ENCODE measurements at regions not wholly inside any gene's neighbourhood (a gene's known extent, or its start where the extent isn't known, plus 50 kb on each side); places are given as distances from the start of the nearest gene placed in this dataset.
"Not testable (repeated sequence)": the region's sequence is repeated elsewhere in the genome, so short reads cannot be mapped to it uniquely, and the experiment has no call there.

GRCh38 chr10:109261231-109261630, 662.1 kb downstream of the XPNPEP1 start:
- no peak overlapping the region for H2AFZ ChIP-seq (ENCODE audit: low read length, unreplicated experiment)
- no peaks in the 10 kb centered on the region for H3K79me2 ChIP-seq (ENCODE audit: control insufficient read depth, insufficient read depth, low read length, unreplicated experiment)
- no peak overlapping the region for H3K4me3 ChIP-seq (ENCODE audit: low read depth, low read length)
- no peak overlapping the region for H3K27ac ChIP-seq (ENCODE audit: low read depth, low read length)
- H3K4me1 ChIP-seq (ENCODE audit: control insufficient read depth, insufficient read depth, low read length, unreplicated experiment): peaks cover 12% of the 10 kb centered on the region
- H3K36me3 ChIP-seq (ENCODE audit: insufficient read depth, low read length): no peaks in the 10 kb centered on the region
- H3K27me3 ChIP-seq (ENCODE audit: insufficient read depth, low read length): no peaks in the 10 kb centered on the region

DNA sequence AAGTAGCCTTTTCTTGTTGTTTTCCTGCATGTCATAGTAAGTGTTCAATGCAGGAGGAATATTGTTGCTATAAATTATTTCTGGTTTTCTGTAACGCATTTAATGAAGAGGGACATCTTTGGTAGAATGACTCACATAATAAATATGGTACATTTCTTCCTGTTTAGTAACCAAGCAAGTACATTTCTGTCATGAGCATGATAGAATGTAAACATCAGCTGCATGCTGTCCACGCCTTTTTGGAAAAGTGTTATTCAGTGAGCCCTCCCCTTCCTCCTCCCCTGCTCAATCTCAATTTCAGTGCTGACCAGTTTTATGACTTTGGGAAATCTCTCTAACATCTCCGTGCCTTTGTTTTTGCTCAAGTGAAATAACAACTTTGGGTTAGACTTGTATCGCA, 664.0 kb downstream of the XPNPEP1 start:
- Histone ChIP-seq H3K27me3 (ENCODE audit: insufficient read depth, low read length) (no peaks in the 10 kb centered on the region), H2AFZ (ENCODE audit: low read length, unreplicated experiment) (no peak overlapping the region), H3K27ac (ENCODE audit: low read depth, low read length) (peak overlapping the region; percentile 64)

DNA sequence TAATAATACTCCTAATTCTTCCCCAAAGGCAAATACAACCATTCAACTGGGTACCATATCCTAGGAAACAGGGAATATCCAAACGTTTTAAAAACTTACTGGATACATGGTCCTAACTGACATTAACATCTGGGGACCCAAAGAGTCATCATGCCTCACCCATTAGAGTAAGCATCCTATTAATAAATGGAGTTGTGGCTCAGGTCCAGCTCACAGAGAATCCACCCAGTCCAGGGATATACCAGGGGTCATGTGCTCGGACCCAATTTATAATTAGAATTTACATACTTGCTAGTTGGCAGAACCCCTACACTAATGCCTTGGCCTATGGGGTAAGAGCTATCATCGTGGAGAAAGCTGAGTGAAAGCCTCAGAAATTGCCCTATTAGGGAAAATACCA, 670.0 kb downstream of the XPNPEP1 start:
- no peak overlapping the region for H3K4me3 ChIP-seq (ENCODE audit: low read depth, low read length)
- H3K4me1 ChIP-seq (ENCODE audit: control insufficient read depth, insufficient read depth, low read length, unreplicated experiment): no peaks in the 10 kb centered on the region
- no peaks in the 10 kb centered on the region for H3K79me2 ChIP-seq (ENCODE audit: control insufficient read depth, insufficient read depth, low read length, unreplicated experiment)
- H2AFZ ChIP-seq (ENCODE audit: low read length, unreplicated experiment): no peak overlapping the region
- H3K36me3 ChIP-seq (ENCODE audit: insufficient read depth, low read length): no peaks in the 10 kb centered on the region
- no peak overlapping the region for H3K27ac ChIP-seq (ENCODE audit: low read depth, low read length)
- no peaks in the 10 kb centered on the region for H3K27me3 ChIP-seq (ENCODE audit: insufficient read depth, low read length)

More for the DNA sequence above, 664.0 kb downstream of the XPNPEP1 start:
- H3K4me1 ChIP-seq (ENCODE audit: control insufficient read depth, insufficient read depth, low read length, unreplicated experiment): peaks cover 12% of the 10 kb centered on the region
- H3K79me2 ChIP-seq (ENCODE audit: control insufficient read depth, insufficient read depth, low read length, unreplicated experiment): no peaks in the 10 kb centered on the region
- H3K4me3 ChIP-seq (ENCODE audit: low read depth, low read length): no peak overlapping the region
- H3K36me3 ChIP-seq (ENCODE audit: insufficient read depth, low read length): no peaks in the 10 kb centered on the region

GRCh38 chr10:109250152-109250551, 673.2 kb downstream of the XPNPEP1 start:
- H2AFZ ChIP-seq (ENCODE audit: low read length, unreplicated experiment): no peak overlapping the region
- H3K79me2 ChIP-seq (ENCODE audit: control insufficient read depth, insufficient read depth, low read length, unreplicated experiment): no peaks in the 10 kb centered on the region
- no peaks in the 10 kb centered on the region for H3K4me1 ChIP-seq (ENCODE audit: control insufficient read depth, insufficient read depth, low read length, unreplicated experiment)
- no peaks in the 10 kb centered on the region for H3K27me3 ChIP-seq (ENCODE audit: insufficient read depth, low read length)
- H3K4me3 ChIP-seq (ENCODE audit: low read depth, low read length): no peak overlapping the region
- H3K27ac ChIP-seq (ENCODE audit: low read depth, low read length): no peak overlapping the region
- H3K36me3 ChIP-seq (ENCODE audit: insufficient read depth, low read length): no peaks in the 10 kb centered on the region

DNA sequence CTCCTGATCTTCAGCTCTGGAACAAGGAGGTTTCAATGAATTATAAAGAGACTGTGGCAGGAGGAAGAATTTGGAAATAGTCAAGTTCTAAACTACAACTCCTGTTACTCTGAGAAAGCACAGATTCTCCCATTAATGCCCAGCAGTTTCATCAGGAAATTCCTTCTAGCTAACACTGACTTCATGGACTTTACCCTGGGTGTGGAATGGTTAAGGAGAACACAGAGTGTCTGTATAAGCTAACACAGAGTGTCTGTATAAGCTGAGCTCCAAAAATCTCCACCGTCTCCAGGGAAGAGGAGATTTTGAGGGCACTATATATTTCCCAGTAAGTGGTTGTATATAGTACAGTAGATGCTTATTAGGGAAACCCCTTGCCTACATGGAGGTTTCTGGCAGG, 675.5 kb downstream of the XPNPEP1 start:
- no peak overlapping the region for H3K4me3 ChIP-seq (ENCODE audit: low read depth, low read length)
- no peak overlapping the region for H3K27ac ChIP-seq (ENCODE audit: low read depth, low read length)
- no peak overlapping the region for H2AFZ ChIP-seq (ENCODE audit: low read length, unreplicated experiment)
- H3K4me1 ChIP-seq (ENCODE audit: control insufficient read depth, insufficient read depth, low read length, unreplicated experiment): no peaks in the 10 kb centered on the region
- H3K36me3 ChIP-seq (ENCODE audit: insufficient read depth, low read length): no peaks in the 10 kb centered on the region
- H3K27me3 ChIP-seq (ENCODE audit: insufficient read depth, low read length): no peaks in the 10 kb centered on the region
- no peaks in the 10 kb centered on the region for H3K79me2 ChIP-seq (ENCODE audit: control insufficient read depth, insufficient read depth, low read length, unreplicated experiment)

DNA sequence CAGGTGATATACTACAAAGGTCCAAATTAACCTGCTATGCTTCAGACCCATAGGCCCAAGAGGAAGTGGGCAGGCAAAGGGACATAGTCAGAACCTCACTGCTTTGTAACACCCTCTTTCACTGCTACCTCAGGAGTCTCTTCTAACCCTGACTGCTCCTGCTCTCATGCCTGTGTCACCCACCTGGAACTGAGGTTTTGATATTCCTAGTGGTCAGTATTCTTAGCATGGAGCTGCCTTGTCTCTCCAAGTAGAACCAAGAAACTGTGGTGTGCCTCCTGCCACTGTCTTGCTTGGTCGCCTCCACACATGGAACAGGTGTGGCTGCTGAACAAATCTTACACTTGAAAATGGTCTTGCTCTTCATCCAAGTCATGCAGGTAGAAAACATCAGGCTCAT, 677.5 kb downstream of the XPNPEP1 start:
- H3K27me3 ChIP-seq (ENCODE audit: insufficient read depth, low read length): no peaks in the 10 kb centered on the region
- no peaks in the 10 kb centered on the region for H3K79me2 ChIP-seq (ENCODE audit: control insufficient read depth, insufficient read depth, low read length, unreplicated experiment)
- H2AFZ ChIP-seq (ENCODE audit: low read length, unreplicated experiment): no peak overlapping the region
- no peaks in the 10 kb centered on the region for H3K36me3 ChIP-seq (ENCODE audit: insufficient read depth, low read length)
- H3K4me1 ChIP-seq (ENCODE audit: control insufficient read depth, insufficient read depth, low read length, unreplicated experiment): no peaks in the 10 kb centered on the region
- no peak overlapping the region for H3K4me3 ChIP-seq (ENCODE audit: low read depth, low read length)
- H3K27ac ChIP-seq (ENCODE audit: low read depth, low read length): no peak overlapping the region

DNA sequence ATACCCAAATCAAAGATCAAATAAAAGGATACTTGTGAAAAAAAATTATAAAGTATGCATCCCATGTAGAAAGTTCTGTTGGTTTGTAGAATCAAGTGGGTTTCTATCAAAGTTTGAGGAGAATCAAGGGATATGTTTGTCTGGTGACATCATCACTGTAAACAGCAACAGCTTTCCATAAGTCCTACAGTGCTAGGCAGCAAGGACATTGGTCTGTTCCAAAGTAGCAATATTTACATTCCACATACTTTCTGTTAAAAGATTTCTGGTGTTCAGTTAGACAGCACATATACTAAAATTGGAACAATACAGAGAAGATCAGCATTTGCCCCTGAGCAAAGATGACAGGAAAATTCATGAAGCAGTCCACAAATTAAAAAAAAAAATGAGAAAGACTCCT, 683.9 kb downstream of the XPNPEP1 start:
- H3K4me3 ChIP-seq (ENCODE audit: low read depth, low read length): no peak overlapping the region
- no peak overlapping the region for H3K27ac ChIP-seq (ENCODE audit: low read depth, low read length)
- H3K79me2 ChIP-seq (ENCODE audit: control insufficient read depth, insufficient read depth, low read length, unreplicated experiment): no peaks in the 10 kb centered on the region
- H3K27me3 ChIP-seq (ENCODE audit: insufficient read depth, low read length): no peaks in the 10 kb centered on the region
- no peaks in the 10 kb centered on the region for H3K36me3 ChIP-seq (ENCODE audit: insufficient read depth, low read length)
- no peaks in the 10 kb centered on the region for H3K4me1 ChIP-seq (ENCODE audit: control insufficient read depth, insufficient read depth, low read length, unreplicated experiment)
- H2AFZ ChIP-seq (ENCODE audit: low read length, unreplicated experiment): no peak overlapping the region

DNA sequence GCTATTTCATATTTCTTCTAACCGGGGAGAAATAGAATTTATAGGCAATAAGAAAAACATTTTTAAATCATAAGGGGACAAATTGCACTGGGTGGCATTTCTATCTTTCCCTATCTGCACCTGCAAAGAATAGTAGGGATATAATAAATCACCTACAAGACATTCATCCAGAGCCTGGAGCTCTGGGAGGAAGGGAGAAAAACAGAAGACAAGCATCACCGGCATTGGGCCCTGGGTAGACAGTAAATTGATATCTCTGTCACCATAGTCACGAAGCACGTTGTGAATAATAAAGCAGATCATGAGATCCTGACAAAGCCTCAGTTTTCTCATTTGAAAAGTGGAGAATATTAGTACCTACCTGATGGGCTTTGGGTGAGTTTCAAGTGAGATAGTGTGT, 685.6 kb downstream of the XPNPEP1 start:
- H2AFZ ChIP-seq (ENCODE audit: low read length, unreplicated experiment): no peak overlapping the region
- no peak overlapping the region for H3K4me3 ChIP-seq (ENCODE audit: low read depth, low read length)
- H3K27ac ChIP-seq (ENCODE audit: low read depth, low read length): no peak overlapping the region
- H3K4me1 ChIP-seq (ENCODE audit: control insufficient read depth, insufficient read depth, low read length, unreplicated experiment): no peaks in the 10 kb centered on the region
- H3K27me3 ChIP-seq (ENCODE audit: insufficient read depth, low read length): no peaks in the 10 kb centered on the region
- no peaks in the 10 kb centered on the region for H3K36me3 ChIP-seq (ENCODE audit: insufficient read depth, low read length)
- H3K79me2 ChIP-seq (ENCODE audit: control insufficient read depth, insufficient read depth, low read length, unreplicated experiment): no peaks in the 10 kb centered on the region

- H3K4me3 ChIP-seq (ENCODE audit: low read depth, low read length): no peak overlapping the region
These were observed 686.3 kb downstream of the XPNPEP1 start for GRCh38 chr10:109237050-109237449.

GRCh38 chr10:109223533-109223932, 699.8 kb downstream of the XPNPEP1 start:
- H3K79me2 ChIP-seq (ENCODE audit: control insufficient read depth, insufficient read depth, low read length, unreplicated experiment); H2AFZ ChIP-seq (ENCODE audit: low read length, unreplicated experiment); H3K27ac ChIP-seq (ENCODE audit: low read depth, low read length); H3K36me3 ChIP-seq (ENCODE audit: insufficient read depth, low read length); H3K4me3 ChIP-seq (ENCODE audit: low read depth, low read length); H3K27me3 ChIP-seq (ENCODE audit: insufficient read depth, low read length); H3K4me1 ChIP-seq (ENCODE audit: control insufficient read depth, insufficient read depth, low read length, unreplicated experiment): not testable (repeated sequence)

More at GRCh38 chr10:109237050-109237449, 686.3 kb downstream of the XPNPEP1 start:
- Histone ChIP-seq H3K27me3 (ENCODE audit: insufficient read depth, low read length) (no peaks in the 10 kb centered on the region), H2AFZ (ENCODE audit: low read length, unreplicated experiment) (no peak overlapping the region), H3K27ac (ENCODE audit: low read depth, low read length) (no peak overlapping the region), H3K79me2 (ENCODE audit: control insufficient read depth, insufficient read depth, low read length, unreplicated experiment) (no peaks in the 10 kb centered on the region), H3K36me3 (ENCODE audit: insufficient read depth, low read length) (no peaks in the 10 kb centered on the region), H3K4me1 (ENCODE audit: control insufficient read depth, insufficient read depth, low read length, unreplicated experiment) (no peaks in the 10 kb centered on the region)

- Histone ChIP-seq H3K27me3 (ENCODE audit: insufficient read depth, low read length) (no peaks in the 10 kb centered on the region), H3K36me3 (ENCODE audit: insufficient read depth, low read length) (no peaks in the 10 kb centered on the region), H2AFZ (ENCODE audit: low read length, unreplicated experiment) (no peak overlapping the region), H3K4me1 (ENCODE audit: control insufficient read depth, insufficient read depth, low read length, unreplicated experiment) (no peaks in the 10 kb centered on the region), H3K4me3 (ENCODE audit: low read depth, low read length) (no peak overlapping the region), H3K27ac (ENCODE audit: low read depth, low read length) (no peak overlapping the region), H3K79me2 (ENCODE audit: control insufficient read depth, insufficient read depth, low read length, unreplicated experiment) (no peaks in the 10 kb centered on the region)
These were observed 703.2 kb downstream of the XPNPEP1 start for GRCh38 chr10:109219935-109220605.
